Activated naive CD4-positive, alpha-beta T cell treated with anti-CD3 and anti-CD28 coated beads, Interleukin-2, amount 50 U/mL, for 24 hours (primary cell): ENCODE measurements at regions not wholly inside any gene's neighbourhood (a gene's known extent, or its start where the extent isn't known, plus 50 kb on each side); places are given as distances from the start of the nearest gene placed in this dataset.

Experiments used
- H3K27ac Mint-ChIP-seq: one replicate; pipeline ENCODE4 v1.8.0; 2021; ENCODE audit warnings: mild to moderate bottlenecking, mixed read lengths
- H3K27me3 Mint-ChIP-seq: one replicate; pipeline ENCODE4 v1.8.0; 2021; ENCODE audit warnings: mixed read lengths
- H3K36me3 Mint-ChIP-seq: one replicate; pipeline ENCODE4 v1.8.0; 2021; ENCODE audit warnings: mixed read lengths
- H3K4me1 Mint-ChIP-seq: one replicate; pipeline ENCODE4 v1.8.0; 2021; ENCODE audit warnings: mixed read lengths
- H3K4me3 Mint-ChIP-seq: one replicate; pipeline ENCODE4 v1.8.0; 2021; ENCODE audit warnings: mild to moderate bottlenecking, mixed read lengths
- H3K9me3 Mint-ChIP-seq: one replicate; pipeline ENCODE4 v1.8.0; 2021; ENCODE audit warnings: mixed read lengths

GRCh38 chr18:30510882-30511281, 531.7 kb downstream of the DSC3 start:
- H3K27me3 Mint-ChIP-seq = no peaks in the 10 kb centered on the region
- no peak overlapping the region for H3K4me3 Mint-ChIP-seq
- no peaks in the 10 kb centered on the region for H3K36me3 Mint-ChIP-seq
- H3K4me1 Mint-ChIP-seq = no peaks in the 10 kb centered on the region
- no peak overlapping the region for H3K27ac Mint-ChIP-seq
- H3K9me3 Mint-ChIP-seq = no peaks in the 10 kb centered on the region

- H3K36me3 Mint-ChIP-seq = no peaks in the 10 kb centered on the region
- no peak overlapping the region for H3K4me3 Mint-ChIP-seq
Observed at GRCh38 chr18:30501594-30501993, 540.9 kb downstream of the DSC3 start.

GRCh38 chr18:30500240-30500945, 542.1 kb downstream of the DSC3 start:
- Mint-ChIP-seq H3K9me3 (no peaks in the 10 kb centered on the region), H3K27me3 (no peaks in the 10 kb centered on the region), H3K4me3 (no peak overlapping the region), H3K4me1 (no peaks in the 10 kb centered on the region), H3K36me3 (no peaks in the 10 kb centered on the region), H3K27ac (no peak overlapping the region)

More at GRCh38 chr18:30501594-30501993, 540.9 kb downstream of the DSC3 start:
- Mint-ChIP-seq H3K4me1 (no peaks in the 10 kb centered on the region), H3K27me3 (no peaks in the 10 kb centered on the region), H3K9me3 (no peaks in the 10 kb centered on the region), H3K27ac (no peak overlapping the region)

- Mint-ChIP-seq H3K27ac (no peak overlapping the region), H3K36me3 (no peaks in the 10 kb centered on the region), H3K4me3 (no peak overlapping the region)
Observed at GRCh38 chr18:30499721-30500120, 542.8 kb downstream of the DSC3 start.

GRCh38 chr18:30492552-30493129, 549.9 kb downstream of the DSC3 start:
- H3K36me3 Mint-ChIP-seq = no peaks in the 10 kb centered on the region
- H3K9me3 Mint-ChIP-seq = no peaks in the 10 kb centered on the region
- no peak overlapping the region for H3K4me3 Mint-ChIP-seq
- H3K27me3 Mint-ChIP-seq = no peaks in the 10 kb centered on the region
- no peak overlapping the region for H3K27ac Mint-ChIP-seq
- H3K4me1 Mint-ChIP-seq = no peaks in the 10 kb centered on the region

More at GRCh38 chr18:30499721-30500120, 542.8 kb downstream of the DSC3 start:
- H3K27me3 Mint-ChIP-seq = no peaks in the 10 kb centered on the region
- no peaks in the 10 kb centered on the region for H3K4me1 Mint-ChIP-seq
- no peaks in the 10 kb centered on the region for H3K9me3 Mint-ChIP-seq

- no peaks in the 10 kb centered on the region for H3K36me3 Mint-ChIP-seq
- H3K27me3 Mint-ChIP-seq = no peaks in the 10 kb centered on the region
- no peaks in the 10 kb centered on the region for H3K4me1 Mint-ChIP-seq
- no peak overlapping the region for H3K27ac Mint-ChIP-seq
- peaks cover 4% of the 10 kb centered on the region for H3K9me3 Mint-ChIP-seq
- no peak overlapping the region for H3K4me3 Mint-ChIP-seq
Observed at GRCh38 chr18:30491815-30492551, 550.6 kb downstream of the DSC3 start.

GRCh38 chr18:30489890-30490643, 552.5 kb downstream of the DSC3 start:
- H3K27me3 Mint-ChIP-seq = no peaks in the 10 kb centered on the region
- H3K4me3 Mint-ChIP-seq = no peak overlapping the region
- H3K36me3 Mint-ChIP-seq = no peaks in the 10 kb centered on the region
- H3K4me1 Mint-ChIP-seq = no peaks in the 10 kb centered on the region
- H3K9me3 Mint-ChIP-seq = peaks cover 4% of the 10 kb centered on the region
- H3K27ac Mint-ChIP-seq = no peak overlapping the region

- Mint-ChIP-seq H3K27me3 (no peaks in the 10 kb centered on the region), H3K4me3 (no peak overlapping the region), H3K36me3 (no peaks in the 10 kb centered on the region), H3K4me1 (no peaks in the 10 kb centered on the region), H3K9me3 (peaks cover 4% of the 10 kb centered on the region), H3K27ac (no peak overlapping the region)
Observed at GRCh38 chr18:30487962-30488361, 554.6 kb downstream of the DSC3 start.

GRCh38 chr18:30486856-30487255, 555.7 kb downstream of the DSC3 start:
- H3K27ac Mint-ChIP-seq = no peak overlapping the region
- H3K4me3 Mint-ChIP-seq = no peak overlapping the region
- H3K36me3 Mint-ChIP-seq = no peaks in the 10 kb centered on the region
- H3K9me3 Mint-ChIP-seq = peaks cover 4% of the 10 kb centered on the region
- no peaks in the 10 kb centered on the region for H3K4me1 Mint-ChIP-seq
- H3K27me3 Mint-ChIP-seq = no peaks in the 10 kb centered on the region

- Mint-ChIP-seq H3K4me3 (no peak overlapping the region), H3K27me3 (no peaks in the 10 kb centered on the region), H3K9me3 (peaks cover 4% of the 10 kb centered on the region), H3K4me1 (no peaks in the 10 kb centered on the region), H3K36me3 (no peaks in the 10 kb centered on the region), H3K27ac (no peak overlapping the region)
Observed at GRCh38 chr18:30485078-30485477, 557.5 kb downstream of the DSC3 start.

GRCh38 chr18:30481871-30482270, 560.7 kb downstream of the DSC3 start:
- peaks cover 3% of the 10 kb centered on the region for H3K9me3 Mint-ChIP-seq
- no peaks in the 10 kb centered on the region for H3K4me1 Mint-ChIP-seq
- no peaks in the 10 kb centered on the region for H3K36me3 Mint-ChIP-seq
- no peaks in the 10 kb centered on the region for H3K27me3 Mint-ChIP-seq
- H3K4me3 Mint-ChIP-seq = no peak overlapping the region
- no peak overlapping the region for H3K27ac Mint-ChIP-seq

GRCh38 chr18:30469091-30469490, 573.5 kb downstream of the DSC3 start:
- Mint-ChIP-seq H3K4me1 (no peaks in the 10 kb centered on the region), H3K4me3 (no peak overlapping the region), H3K27ac (no peak overlapping the region), H3K27me3 (no peaks in the 10 kb centered on the region), H3K36me3 (no peaks in the 10 kb centered on the region), H3K9me3 (peaks cover 11% of the 10 kb centered on the region)

GRCh38 chr18:30465096-30465495, 577.4 kb downstream of the DSC3 start:
- Mint-ChIP-seq H3K4me3 (no peak overlapping the region), H3K36me3 (no peaks in the 10 kb centered on the region), H3K9me3 (peaks cover 5% of the 10 kb centered on the region), H3K27ac (no peak overlapping the region), H3K4me1 (no peaks in the 10 kb centered on the region), H3K27me3 (no peaks in the 10 kb centered on the region)

GRCh38 chr18:30457156-30457555, 585.4 kb downstream of the DSC3 start:
- Mint-ChIP-seq H3K4me1 (no peaks in the 10 kb centered on the region), H3K9me3 (peaks cover 8% of the 10 kb centered on the region), H3K36me3 (no peaks in the 10 kb centered on the region), H3K27me3 (no peaks in the 10 kb centered on the region), H3K27ac (no peak overlapping the region), H3K4me3 (no peak overlapping the region)

GRCh38 chr18:30455741-30456140, 586.8 kb downstream of the DSC3 start:
- no peaks in the 10 kb centered on the region for H3K4me1 Mint-ChIP-seq
- no peak overlapping the region for H3K27ac Mint-ChIP-seq
- no peaks in the 10 kb centered on the region for H3K27me3 Mint-ChIP-seq
- H3K36me3 Mint-ChIP-seq = no peaks in the 10 kb centered on the region
- peaks cover 8% of the 10 kb centered on the region for H3K9me3 Mint-ChIP-seq
- no peak overlapping the region for H3K4me3 Mint-ChIP-seq

GRCh38 chr18:30454920-30455319, 587.6 kb downstream of the DSC3 start:
- Mint-ChIP-seq H3K27me3 (no peaks in the 10 kb centered on the region), H3K9me3 (peaks cover 8% of the 10 kb centered on the region), H3K27ac (no peak overlapping the region)

More at GRCh38 chr18:30454920-30455319, 587.6 kb downstream of the DSC3 start:
- Mint-ChIP-seq H3K4me3 (no peak overlapping the region), H3K36me3 (no peaks in the 10 kb centered on the region), H3K4me1 (no peaks in the 10 kb centered on the region)
